HuH-7.5 (cell line): ENCODE measurements at regions not wholly inside any gene's neighbourhood (a gene's known extent, or its start where the extent isn't known, plus 50 kb on each side); places are given as distances from the start of the nearest gene placed in this dataset.

ENCODE experiments used
- DNase-seq: peaks from one replicate; pipeline ENCODE4 v3.0.0; 2011; ENCODE audit warnings: low spot score

DNA sequence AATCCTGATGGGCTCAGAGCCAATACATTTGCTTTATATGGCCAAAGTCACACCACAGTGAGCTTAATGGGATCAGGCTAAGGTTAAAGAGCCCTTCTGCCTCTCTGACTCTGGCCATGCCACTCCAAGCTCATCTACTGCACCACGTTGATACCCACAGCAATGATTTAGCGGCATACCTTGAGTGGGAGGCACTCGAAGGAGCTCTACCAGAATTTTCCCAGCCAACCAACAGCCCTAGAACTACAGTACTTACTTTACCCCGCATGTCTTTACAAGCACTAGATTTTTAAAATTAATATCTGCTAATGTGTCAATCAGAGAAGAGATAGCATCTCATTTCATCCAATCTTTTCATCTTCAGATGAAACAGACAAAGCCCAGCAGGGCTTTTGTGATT lies 300.5 kb downstream of the GRIN2B start:
- DNase-seq: no peak

- DNase-seq: no peak
Observed at GRCh38 chr12:13676880-13677279, 304.5 kb downstream of the GRIN2B start.

GRCh38 chr12:13670285-13670866 lies 311.0 kb downstream of the GRIN2B start:
- DNase-seq: no peak

- DNase-seq: no peak
Observed at GRCh38 chr12:13668880-13669279, 312.5 kb downstream of the GRIN2B start.

- no peak for DNase-seq
Observed at GRCh38 chr12:13666806-13667205, 314.6 kb downstream of the GRIN2B start.

DNA sequence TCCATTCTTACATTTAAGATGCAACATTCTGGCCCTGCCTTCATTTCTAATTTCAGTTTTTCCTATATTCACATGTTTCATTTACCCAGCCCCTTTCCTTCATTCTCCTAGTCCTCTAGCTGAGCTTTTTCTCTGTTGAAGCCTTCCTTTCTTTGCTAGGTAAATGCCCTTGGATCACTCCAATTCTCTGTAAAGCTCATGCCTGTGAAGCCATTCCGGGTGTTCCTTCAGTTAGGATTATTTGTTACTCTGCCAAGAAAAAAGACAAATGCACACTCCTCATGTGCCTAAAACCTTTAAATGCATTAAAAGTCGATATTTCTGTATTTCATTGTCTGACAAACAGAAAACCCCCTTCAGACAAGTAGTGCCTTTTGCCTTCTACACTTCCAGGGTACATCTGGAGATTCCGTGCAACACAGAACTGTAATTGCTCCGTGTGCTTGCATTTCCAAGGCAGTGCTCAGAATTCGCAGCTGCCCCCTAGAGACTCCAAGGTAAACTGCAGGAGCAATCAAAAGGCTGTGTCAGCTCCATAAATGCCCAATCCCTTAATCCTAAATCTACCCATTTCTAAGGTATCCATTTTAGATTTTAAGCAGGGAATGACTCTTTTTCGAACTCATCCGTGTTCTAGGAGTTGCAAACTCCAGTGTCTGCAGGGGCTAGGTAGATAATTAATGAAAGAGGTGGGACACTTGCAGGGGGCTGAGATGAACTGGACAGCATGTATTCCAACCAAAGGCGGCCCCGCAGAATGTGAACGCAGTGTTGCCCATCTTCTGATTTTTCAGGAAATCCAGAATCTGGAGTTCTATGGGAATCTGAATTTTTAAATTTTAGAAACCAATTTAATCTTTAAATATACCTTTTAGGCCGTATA lies 320.2 kb downstream of the GRIN2B start:
- peak; percentile 8 for DNase-seq

GRCh38 chr12:13654456-13654855 lies 326.9 kb downstream of the GRIN2B start:
- no peak for DNase-seq

DNA sequence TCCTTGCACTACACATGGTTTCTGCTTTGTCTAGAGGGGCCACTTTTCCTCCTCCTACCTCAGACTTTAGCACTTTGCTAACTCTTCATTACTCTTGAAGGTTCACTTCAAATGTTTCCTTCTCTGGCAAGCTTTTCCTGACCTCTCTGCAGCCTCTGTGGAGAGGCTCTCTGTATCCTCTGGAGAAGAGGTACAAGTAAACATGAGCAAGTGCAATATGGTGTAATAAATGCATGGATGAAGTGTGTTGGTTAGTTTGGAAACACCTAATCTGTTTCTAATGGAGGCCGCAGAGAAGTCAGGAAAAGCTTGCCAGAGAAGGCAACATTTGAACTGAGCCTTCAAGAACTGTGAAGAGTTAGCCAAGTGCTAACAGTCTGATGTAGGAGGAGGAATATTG lies 329.3 kb downstream of the GRIN2B start:
- no peak for DNase-seq

- no peak for DNase-seq
Observed at GRCh38 chr12:13635709-13636108, 345.7 kb downstream of the GRIN2B start.

DNA sequence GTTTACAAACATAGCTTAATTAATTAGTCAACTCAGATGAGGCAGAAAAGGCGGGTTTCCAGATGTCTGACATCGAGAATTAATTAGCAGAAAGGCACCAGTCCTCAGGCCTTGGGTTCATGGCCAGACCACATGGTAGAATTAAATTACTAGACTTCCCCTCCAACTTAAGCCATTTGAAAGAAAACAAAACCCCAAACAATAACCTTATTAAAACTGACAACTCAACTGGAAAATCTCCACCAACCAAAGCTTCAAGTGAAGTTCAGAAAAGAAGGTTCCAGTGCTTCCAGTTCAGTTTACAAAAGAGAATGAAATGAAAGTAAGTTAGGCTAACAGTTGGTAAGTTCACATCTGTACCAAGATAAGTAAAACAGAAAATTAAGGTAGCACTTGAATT lies 349.5 kb downstream of the GRIN2B start:
- DNase-seq: no peak

DNA sequence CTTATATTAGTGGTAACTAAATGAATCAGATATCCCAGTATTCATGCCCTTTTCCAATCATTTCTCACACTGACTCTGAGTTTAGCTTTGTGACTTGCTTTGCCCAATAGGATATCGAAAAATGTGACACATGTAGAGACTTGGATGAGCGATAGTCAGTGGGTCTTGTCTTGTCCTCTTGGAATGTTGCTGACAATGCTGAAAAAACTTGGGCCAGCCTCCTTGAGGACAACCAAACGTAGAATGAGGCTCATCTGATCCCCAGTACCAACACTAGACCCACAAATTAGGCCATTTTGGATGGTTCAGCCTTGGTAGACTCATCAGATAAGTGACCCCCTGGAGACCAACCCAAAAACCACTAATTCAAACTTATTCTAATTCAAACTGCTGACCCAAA lies 351.0 kb downstream of the GRIN2B start:
- DNase-seq: no peak

GRCh38 chr12:13628067-13628466 lies 353.3 kb downstream of the GRIN2B start:
- DNase-seq: no peak

DNA sequence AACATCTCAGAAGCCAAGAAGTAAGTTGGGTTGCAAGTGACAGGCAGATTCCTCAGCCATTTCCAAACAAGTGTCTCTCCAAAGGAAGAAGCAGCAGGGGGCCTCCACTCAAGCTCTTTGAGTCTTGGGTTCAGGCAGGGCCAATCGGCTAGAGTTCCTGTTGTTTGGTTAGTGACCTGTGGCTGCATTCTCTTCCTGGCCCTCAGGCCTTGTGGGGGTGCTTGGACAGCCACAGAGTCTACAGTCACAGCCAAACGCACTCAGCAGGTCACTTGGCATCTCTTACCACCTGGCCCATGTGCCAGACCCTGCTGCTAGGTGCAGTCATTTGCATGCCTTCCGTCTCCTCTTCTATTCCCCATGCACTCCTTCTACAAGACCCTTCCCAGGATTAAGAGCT lies 353.9 kb downstream of the GRIN2B start:
- no peak for DNase-seq

DNA sequence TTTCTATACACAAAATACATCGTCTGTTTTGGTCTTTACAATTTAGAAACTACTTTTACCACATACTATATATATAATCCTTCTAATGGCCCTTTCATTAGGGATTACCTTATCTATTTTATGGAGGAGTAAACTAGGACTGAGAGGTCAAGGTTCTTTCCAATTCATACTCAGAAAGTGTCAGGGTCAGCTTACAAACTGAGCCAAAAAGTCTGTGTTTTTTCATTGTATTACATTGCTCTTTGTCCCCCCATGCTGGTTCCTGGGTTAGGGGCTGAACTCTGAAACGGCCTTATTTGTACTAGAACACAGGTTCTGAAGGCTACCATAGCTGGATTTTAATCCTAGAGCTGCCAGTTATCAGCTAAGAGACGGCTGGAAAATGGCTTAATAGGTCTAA lies 368.1 kb downstream of the GRIN2B start:
- DNase-seq: no peak

DNA sequence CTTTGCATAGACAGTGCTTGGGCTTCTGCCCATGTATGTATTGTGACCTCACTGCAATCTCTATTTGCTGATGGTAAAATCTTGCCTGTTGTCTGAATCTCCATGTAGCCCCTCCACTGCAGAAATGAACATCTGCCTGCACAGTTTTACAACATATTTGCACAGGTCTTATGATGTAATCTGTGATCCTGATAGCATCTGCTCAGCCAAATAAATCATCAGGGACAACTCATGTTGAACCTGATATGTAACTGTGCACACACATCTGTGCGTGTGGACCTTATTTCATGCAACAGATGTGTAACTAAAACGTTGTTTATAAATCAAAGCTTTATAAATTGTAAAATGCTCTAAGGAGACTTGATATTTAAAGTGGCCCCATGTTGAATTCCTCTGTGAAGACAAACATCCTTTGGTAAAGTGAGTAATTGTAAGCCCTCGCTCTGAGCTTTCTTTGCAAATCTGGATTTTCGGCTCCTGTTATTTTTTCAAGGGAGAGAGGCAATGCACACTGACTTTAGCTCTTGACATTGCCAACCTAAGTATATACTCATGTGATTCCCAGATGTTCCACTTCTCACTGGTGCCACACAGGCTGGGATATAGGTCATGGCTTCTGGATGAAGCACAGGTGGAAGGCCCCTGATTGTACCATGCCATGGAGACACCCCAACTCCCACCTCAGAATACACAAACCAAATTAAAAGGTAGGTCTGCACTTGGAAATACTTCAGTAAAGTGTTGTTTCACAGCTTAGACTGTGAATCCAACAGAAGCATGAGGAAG lies 371.3 kb downstream of the GRIN2B start:
- DNase-seq: no peak

DNA sequence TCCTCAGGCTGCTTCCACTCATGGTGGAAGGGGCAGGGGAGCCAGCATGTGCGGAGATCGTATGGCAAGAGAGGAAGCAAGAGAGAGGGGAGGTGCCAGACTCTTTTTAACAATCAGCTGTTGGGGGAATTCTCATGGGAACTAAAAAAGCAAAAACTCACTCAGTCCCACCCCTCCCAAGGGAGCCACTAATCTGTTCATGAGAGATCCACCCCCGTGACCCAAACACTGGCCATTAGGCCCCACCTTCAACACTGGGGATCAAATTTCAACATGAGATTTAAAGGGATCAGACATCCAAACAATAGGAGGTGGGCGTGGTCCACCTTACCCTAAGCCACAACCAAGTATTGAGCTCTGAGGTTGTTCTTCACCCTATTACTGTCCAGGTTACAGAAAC lies 375.1 kb downstream of the GRIN2B start:
- no peak for DNase-seq

DNA sequence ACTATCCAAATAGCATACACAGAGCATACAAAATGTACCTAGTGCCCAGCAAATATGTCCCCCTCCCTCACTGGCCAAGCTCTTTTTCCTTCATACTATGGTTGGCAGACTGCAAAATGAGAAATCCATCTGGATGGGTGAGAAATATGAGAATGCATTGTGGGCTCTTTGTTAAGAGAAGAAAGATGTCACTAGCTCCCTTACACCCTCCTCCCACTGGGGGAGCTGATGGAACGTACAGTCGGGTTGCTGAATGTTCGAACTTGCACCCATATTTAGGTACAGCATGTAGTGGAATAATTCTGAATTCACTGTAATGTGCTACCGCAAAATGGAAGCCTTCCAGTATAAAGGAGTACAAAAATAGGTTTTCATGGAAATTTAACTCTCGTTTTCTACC lies 377.4 kb downstream of the GRIN2B start:
- no peak for DNase-seq

GRCh38 chr12:13602172-13602571 lies 379.2 kb downstream of the GRIN2B start:
- DNase-seq: no peak

GRCh38 chr12:13599176-13599575 lies 382.2 kb downstream of the GRIN2B start:
- DNase-seq: no peak

DNA sequence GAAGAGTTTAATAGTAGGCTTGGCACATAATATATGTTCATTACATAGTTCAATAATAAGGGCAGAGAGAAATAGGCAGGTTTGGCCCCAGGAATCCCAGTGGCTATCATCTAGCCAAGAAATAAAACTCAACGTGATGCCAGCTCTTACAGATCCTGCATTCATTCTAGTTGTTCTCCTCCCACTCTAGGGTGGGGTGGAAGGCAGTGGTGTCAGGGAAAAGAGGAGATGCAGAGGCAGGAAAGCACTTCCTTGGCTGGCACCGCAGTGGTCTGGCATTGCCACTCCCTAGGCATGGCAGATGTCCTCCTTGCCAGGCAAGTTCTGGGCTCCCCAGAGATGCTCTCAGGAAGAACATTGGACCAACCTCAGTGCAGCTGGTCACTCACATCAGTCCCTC lies 383.6 kb downstream of the GRIN2B start:
- DNase-seq: no peak

- no peak for DNase-seq
Observed at GRCh38 chr12:13597166-13597565, 384.2 kb downstream of the GRIN2B start.

GRCh38 chr12:13596714-13597113 lies 384.7 kb downstream of the GRIN2B start:
- DNase-seq: no peak
